Epithelial cell of proximal tubule (primary cell): ENCODE measurements at regions not wholly inside any gene's neighbourhood (a gene's known extent, or its start where the extent isn't known, plus 50 kb on each side); places are given as distances from the start of the nearest gene placed in this dataset.

Source experiments
- DNase-seq: peaks from one replicate; pipeline ENCODE4 v3.0.0-alpha.2; 2011; ENCODE audit warnings: low read depth
- H3K4me3 ChIP-seq: 2 replicates; pipeline ENCODE4 v1.5.1; 2011; ENCODE audit warnings: low read depth, mild to moderate bottlenecking, low read length
- CTCF ChIP-seq: conservative IDR thresholded peaks from 2 replicates; pipeline ENCODE4 v1.5.1; 2012; ENCODE audit warnings: low read depth, mild to moderate bottlenecking, low read length

- no peak for DNase-seq
- no peak overlapping the region for H3K4me3 ChIP-seq
- TF ChIP-seq CTCF, result no peak
Observed at GRCh38 chr10:45198486-45199204, 116.8 kb downstream of the OR13A1 start.

- DNase-seq, result no peak
- no peak for TF ChIP-seq CTCF
- H3K4me3 ChIP-seq, result no peak overlapping the region
Observed at GRCh38 chr10:45199205-45199740, 116.1 kb downstream of the OR13A1 start.

- DNase-seq, result no peak
- no peak overlapping the region for H3K4me3 ChIP-seq
- TF ChIP-seq CTCF, result no peak
Observed at GRCh38 chr10:45201271-45201670, 114.1 kb downstream of the OR13A1 start.

GRCh38 chr10:45202242-45202641, 113.2 kb downstream of the OR13A1 start:
- DNase-seq, result no peak
- no peak for TF ChIP-seq CTCF

GRCh38 chr10:45204954-45205775, 110.2 kb downstream of the OR13A1 start:
- no peak for DNase-seq
- no peak for TF ChIP-seq CTCF
- no peak overlapping the region for H3K4me3 ChIP-seq

More at GRCh38 chr10:45202242-45202641, 113.2 kb downstream of the OR13A1 start:
- H3K4me3 ChIP-seq, result no peak overlapping the region

GRCh38 chr10:45209888-45210287, 105.5 kb downstream of the OR13A1 start:
- DNase-seq, result no peak
- no peak overlapping the region for H3K4me3 ChIP-seq
- no peak for TF ChIP-seq CTCF
